ENCODE measurements at regions not wholly inside any gene's neighbourhood (a gene's known extent, or its start where the extent isn't known, plus 50 kb on each side); places are given as distances from the start of the nearest gene placed in this dataset.
"Not testable (repeated sequence)": the region's sequence is repeated elsewhere in the genome, so short reads cannot be mapped to it uniquely, and the experiment has no call there.

- H3K4me1 ChIP-seq, result peaks cover 0 to 6% (median 2%) of the 10 kb centered on the region in 4 donors
- TF ChIP-seq POLR2A (IDR thresholded peaks at IDR 0.05), result no peak
- no peak for TF ChIP-seq CTCF (IDR thresholded peaks at IDR 0.05)
- intact Hi-C loops (cut with DNase I), result no loop called here
- 44% methylated on average over 1 of the region's 1 CpG for WGBS (ENCODE audit: insufficient coverage, low coverage, low lambda C conversion rate, missing lambda C conversion rate)
- DNase-seq (no peak), ATAC-seq (no peak)
- no peaks in the 10 kb centered on the region for H3K9me3 ChIP-seq
- H3K27ac ChIP-seq, result no peak overlapping the region
- no peak overlapping the region for H3K4me3 ChIP-seq
- H3K36me3 ChIP-seq, result no peaks in the 10 kb centered on the region
- no peaks in the 10 kb centered on the region for H3K27me3 ChIP-seq
These were observed 240.9 kb upstream of the DIO3 start for GRCh38 chr14:101320396-101320795.

GRCh38 chr14:101322223-101322622 lies 239.1 kb upstream of the DIO3 start:
- no peak for TF ChIP-seq POLR2A (IDR thresholded peaks at IDR 0.05)
- TF ChIP-seq CTCF (IDR thresholded peaks at IDR 0.05), result no peak
- Histone ChIP-seq H3K4me3 (no peak overlapping the region), H3K9me3 (no peaks in the 10 kb centered on the region), H3K36me3 (no peaks in the 10 kb centered on the region), H3K4me1 (peaks cover 0 to 13% (median 4%) of the 10 kb centered on the region in 4 donors), H3K27ac (no peak overlapping the region), H3K27me3 (no peaks in the 10 kb centered on the region)
- intact Hi-C loops (cut with DNase I), result no loop called here
- WGBS (ENCODE audit: insufficient coverage, low coverage, low lambda C conversion rate, missing lambda C conversion rate), result 53% methylated on average over 3 of the region's 5 CpGs
- no peak for ATAC-seq
- DNase-seq, result no peak

- TF ChIP-seq POLR2A (IDR thresholded peaks at IDR 0.05) (no peak), CTCF (IDR thresholded peaks at IDR 0.05) (no peak)
- whole genome bisulfite sequencing (ENCODE audit: insufficient coverage, low coverage, low lambda C conversion rate, missing lambda C conversion rate), result 66% methylated on average over 4 of the region's 4 CpGs
- peaks cover 0 to 16% (median 7%) of the 10 kb centered on the region in 4 donors for H3K4me1 ChIP-seq
- no peaks in the 10 kb centered on the region for H3K9me3 ChIP-seq
- no peaks in the 10 kb centered on the region for H3K36me3 ChIP-seq
- no peaks in the 10 kb centered on the region for H3K27me3 ChIP-seq
- H3K4me3 ChIP-seq, result no peak overlapping the region
- no peak for ATAC-seq
- H3K27ac ChIP-seq, result no peak overlapping the region
- intact Hi-C loops (cut with DNase I), result no loop called here
- DNase-seq, result no peak
These were observed 238.2 kb upstream of the DIO3 start for GRCh38 chr14:101323111-101323510.

GRCh38 chr14:101323614-101324235 lies 237.6 kb upstream of the DIO3 start:
- H3K36me3 ChIP-seq; intact Hi-C loops (cut with DNase I); DNase-seq; ATAC-seq; H3K27me3 ChIP-seq; H3K4me3 ChIP-seq; H3K9me3 ChIP-seq; H3K27ac ChIP-seq: not testable (repeated sequence)
- 81% methylated on average over 7 of the region's 7 CpGs for WGBS (ENCODE audit: insufficient coverage, low coverage, low lambda C conversion rate, missing lambda C conversion rate)
- H3K4me1 ChIP-seq, result peaks cover 0 to 21% (median 10%) of the 10 kb centered on the region in 4 donors

GRCh38 chr14:101325319-101325718 lies 236.0 kb upstream of the DIO3 start:
- Histone ChIP-seq H3K27ac (no peak overlapping the region), H3K4me1 (peaks cover 0 to 37% (median 17%) of the 10 kb centered on the region in 4 donors), H3K9me3 (no peaks in the 10 kb centered on the region), H3K36me3 (no peaks in the 10 kb centered on the region), H3K27me3 (no peaks in the 10 kb centered on the region), H3K4me3 (no peak overlapping the region)
- TF ChIP-seq POLR2A (IDR thresholded peaks at IDR 0.05), result no peak
- no peak for TF ChIP-seq CTCF (IDR thresholded peaks at IDR 0.05)
- ATAC-seq, result peak in 3 of 4 donors; percentile 36 to 52 (median 50)
- intact Hi-C loops (cut with DNase I), result no loop called here
- DNase-seq, result no peak
- WGBS (ENCODE audit: insufficient coverage, low coverage, low lambda C conversion rate, missing lambda C conversion rate), result 30% methylated on average over 4 of the region's 4 CpGs

Data from right lobe of liver (tissue), 6 donors.